Superior temporal gyrus (tissue), 1 donor: ENCODE measurements at regions not wholly inside any gene's neighbourhood (a gene's known extent, or its start where the extent isn't known, plus 50 kb on each side); places are given as distances from the start of the nearest gene placed in this dataset.

Experiments
- DNase-seq: peaks from one replicate; pipeline ENCODE4 v3.0.0-alpha.2; 2016; ENCODE audit errors: extremely low spot score

- no peak for DNase-seq
Observed at GRCh38 chr21:25424048-25424447, 183.2 kb downstream of the MRPL39 start.

- no peak for DNase-seq
Observed at GRCh38 chr21:25422610-25423608, 184.4 kb downstream of the MRPL39 start.

GRCh38 chr21:25421321-25422028 lies 185.8 kb downstream of the MRPL39 start:
- DNase-seq, result no peak

GRCh38 chr21:25420831-25421230 lies 186.4 kb downstream of the MRPL39 start:
- DNase-seq, result no peak

- DNase-seq, result no peak
Observed at GRCh38 chr21:25416669-25417068, 190.6 kb downstream of the MRPL39 start.

- no peak for DNase-seq
Observed at GRCh38 chr21:25412100-25412499, 195.2 kb downstream of the MRPL39 start.

GRCh38 chr21:25409978-25410377 lies 197.3 kb downstream of the MRPL39 start:
- no peak for DNase-seq

- no peak for DNase-seq
Observed at GRCh38 chr21:25408666-25409065, 198.6 kb downstream of the MRPL39 start.

GRCh38 chr21:25406887-25407579 lies 200.2 kb downstream of the MRPL39 start:
- DNase-seq, result no peak

GRCh38 chr21:25405984-25406383 lies 201.3 kb downstream of the MRPL39 start:
- no peak for DNase-seq

GRCh38 chr21:25402134-25402961 lies 204.9 kb downstream of the MRPL39 start:
- no peak for DNase-seq

GRCh38 chr21:25400427-25400826 lies 206.9 kb downstream of the MRPL39 start:
- no peak for DNase-seq

GRCh38 chr21:25398630-25399029 lies 208.7 kb downstream of the MRPL39 start:
- DNase-seq, result no peak

GRCh38 chr21:25396135-25396711 lies 211.1 kb downstream of the MRPL39 start:
- no peak for DNase-seq

GRCh38 chr21:25391777-25392176 lies 215.5 kb downstream of the MRPL39 start:
- no peak for DNase-seq

- DNase-seq, result no peak
Observed at GRCh38 chr21:25390701-25391100, 216.6 kb downstream of the MRPL39 start.

- DNase-seq, result no peak
Observed at GRCh38 chr21:25387665-25388064, 219.6 kb downstream of the MRPL39 start.

GRCh38 chr21:25385911-25386474 lies 221.3 kb downstream of the MRPL39 start:
- DNase-seq, result peak; percentile 82

- no peak for DNase-seq
Observed at GRCh38 chr21:25385341-25385740, 221.9 kb downstream of the MRPL39 start.

GRCh38 chr21:25384782-25385181 lies 222.5 kb downstream of the MRPL39 start:
- DNase-seq, result no peak

- no peak for DNase-seq
Observed at GRCh38 chr21:25383545-25383944, 223.7 kb downstream of the MRPL39 start.
